ENCODE measurements at regions not wholly inside any gene's neighbourhood (a gene's known extent, or its start where the extent isn't known, plus 50 kb on each side); places are given as distances from the start of the nearest gene placed in this dataset.

GRCh38 chr7:67438198-67438882 lies 441.7 kb downstream of the TYW1 start:
- no peak for TF ChIP-seq CTCF (IDR thresholded peaks at IDR 0.05; ENCODE audit: low read depth, low read length)

GRCh38 chr7:67438913-67439505 lies 442.4 kb downstream of the TYW1 start:
- Histone ChIP-seq H3K4me3 (ENCODE audit: low read depth, low read length) (peak overlapping the region; percentile 8; the same call in 1 of the 2 replicates), H3K27ac (no peak overlapping the region), H3K36me3 (no peaks in the 10 kb centered on the region), H3K27me3 (ENCODE audit: insufficient read depth, low read depth, severe bottlenecking) (no peaks in the 10 kb centered on the region), H3K9me3 (ENCODE audit: severe bottlenecking) (peaks cover 3% of the 10 kb centered on the region)
- no peak for TF ChIP-seq CTCF (IDR thresholded peaks at IDR 0.05; ENCODE audit: low read depth, low read length)
- peak; percentile 11 for DNase-seq

More at GRCh38 chr7:67438198-67438882, 441.7 kb downstream of the TYW1 start:
- Histone ChIP-seq H3K36me3 (no peaks in the 10 kb centered on the region), H3K4me3 (ENCODE audit: low read depth, low read length) (no peak overlapping the region), H3K27me3 (ENCODE audit: insufficient read depth, low read depth, severe bottlenecking) (no peaks in the 10 kb centered on the region), H3K27ac (no peak overlapping the region), H3K9me3 (ENCODE audit: severe bottlenecking) (peaks cover 7% of the 10 kb centered on the region)
- no peak for DNase-seq

- H3K9me3 ChIP-seq (ENCODE audit: severe bottlenecking): no peaks in the 10 kb centered on the region
- TF ChIP-seq CTCF (IDR thresholded peaks at IDR 0.05; ENCODE audit: low read depth, low read length): no peak
- H3K27ac ChIP-seq: no peak overlapping the region
- no peaks in the 10 kb centered on the region for H3K36me3 ChIP-seq
- no peak for DNase-seq
- no peak overlapping the region for H3K4me3 ChIP-seq (ENCODE audit: low read depth, low read length)
- H3K27me3 ChIP-seq (ENCODE audit: insufficient read depth, low read depth, severe bottlenecking): no peaks in the 10 kb centered on the region
These were observed 443.7 kb downstream of the TYW1 start for GRCh38 chr7:67440321-67440720.

- no peaks in the 10 kb centered on the region for H3K27me3 ChIP-seq (ENCODE audit: insufficient read depth, low read depth, severe bottlenecking)
- no peak overlapping the region for H3K4me3 ChIP-seq (ENCODE audit: low read depth, low read length)
- no peak for DNase-seq
- H3K9me3 ChIP-seq (ENCODE audit: severe bottlenecking): no peaks in the 10 kb centered on the region
- H3K36me3 ChIP-seq: no peaks in the 10 kb centered on the region
- TF ChIP-seq CTCF (IDR thresholded peaks at IDR 0.05; ENCODE audit: low read depth, low read length): no peak
- H3K27ac ChIP-seq: no peak overlapping the region
These were observed 449.1 kb downstream of the TYW1 start for GRCh38 chr7:67445728-67446127.

- no peak for DNase-seq
- Histone ChIP-seq H3K4me3 (ENCODE audit: low read depth, low read length) (no peak overlapping the region), H3K36me3 (no peaks in the 10 kb centered on the region), H3K9me3 (ENCODE audit: severe bottlenecking) (no peaks in the 10 kb centered on the region), H3K27me3 (ENCODE audit: insufficient read depth, low read depth, severe bottlenecking) (no peaks in the 10 kb centered on the region), H3K27ac (no peak overlapping the region)
- TF ChIP-seq CTCF (IDR thresholded peaks at IDR 0.05; ENCODE audit: low read depth, low read length): no peak
These were observed 450.7 kb downstream of the TYW1 start for GRCh38 chr7:67447297-67447696.
